ENCODE measurements at regions not wholly inside any gene's neighbourhood (a gene's known extent, or its start where the extent isn't known, plus 50 kb on each side); places are given as distances from the start of the nearest gene placed in this dataset.

- no peak for TF ChIP-seq E2F8 (IDR thresholded peaks at IDR 0.05; ENCODE audit: low read depth, partially characterized antibody)
Measured at GRCh38 chr13:82749551-82749950, 1132.7 kb downstream of the SLITRK1 start (continued).

GRCh38 chr13:82747958-82748357 is 1134.3 kb downstream of the SLITRK1 start:
- CTCF ChIA-PET, result interaction anchor here (0.8 kb wide), 1 partner anchor 11 kb away, joined by 3 read pairs; no protein-coding TSS in a partner anchor
- DNase-seq (ENCODE audit: low read depth, low spot score) (no peak), FAIRE-seq (no peak), ATAC-seq (no peak)
- WGBS (ENCODE audit: insufficient coverage, insufficient replicate concordance, low lambda C conversion rate, missing lambda C conversion rate), result 0% methylated on average over 1 of the region's 1 CpG
- H3K79me2 ChIP-seq (ENCODE audit: control insufficient read depth, insufficient read depth, low read length), result no peaks in the 10 kb centered on the region
- in situ Hi-C loops (cut with MboI), result no loop called here
- no peaks in the 10 kb centered on the region for H3K4me1 ChIP-seq (ENCODE audit: control insufficient read depth, insufficient read depth, low read length)
- H3K9me3 ChIP-seq (replicated peaks; ENCODE audit: control insufficient read depth, insufficient read depth, low read length), result no peaks in the 10 kb centered on the region
- no peak overlapping the region for H2AFZ ChIP-seq (ENCODE audit: control insufficient read depth, low read depth, low read length)
- SMC1A ChIA-PET (ENCODE audit: uncharacterized antibody, unreplicated experiment), result no interaction called here
- intact Hi-C loops (cut with micrococcal nuclease; ENCODE audit: unreplicated experiment), result no loop called here
- no peak overlapping the region for H3K4me2 ChIP-seq (ENCODE audit: control insufficient read depth, insufficient read depth)
- no peaks in the 10 kb centered on the region for H4K20me1 ChIP-seq (ENCODE audit: control insufficient read depth, insufficient read depth)
- H3K27me3 ChIP-seq (replicated peaks in 1 of 2; ENCODE audit: control insufficient read depth in 2 of 2, insufficient read depth in 2 of 2, low read length in 1 of 2), result no peaks in the 10 kb centered on the region
- POLR2A ChIA-PET, result no interaction called here
- H3K36me3 ChIP-seq (ENCODE audit: control insufficient read depth in 2 of 2, insufficient read depth in 2 of 2, low read length in 1 of 2), result no peaks in the 10 kb centered on the region
- RAD21 ChIA-PET (ENCODE audit: unreplicated experiment), result no interaction called here
- no peak overlapping the region for H3K27ac ChIP-seq (ENCODE audit: control insufficient read depth, insufficient read depth)
- H3K4me3 ChIP-seq, result no peak overlapping the region
- H3K9ac ChIP-seq (ENCODE audit: control insufficient read depth, insufficient read depth, low read length), result no peak overlapping the region
- no TSS peak for BruUV-seq (replicated peaks)
- TF ChIP-seq CHD1 (IDR thresholded peaks at IDR 0.05; ENCODE audit: low read depth, low read length) (no peak), CBX5 (IDR thresholded peaks at IDR 0.05; ENCODE audit: low read depth) (no peak), SIN3A (IDR thresholded peaks at IDR 0.05; ENCODE audit: low read depth, low read length) (no peak), E4F1 (IDR thresholded peaks at IDR 0.05; ENCODE audit: borderline replicate concordance, partially characterized antibody) (no peak), ZNF274 (IDR thresholded peaks at IDR 0.05; ENCODE audit: insufficient read depth, insufficient read length) (no peak), ATF2 (IDR thresholded peaks at IDR 0.05; ENCODE audit: low read length) (no peak), NFIC (IDR thresholded peaks at IDR 0.05; ENCODE audit: low read depth, low read length) (no peak), POU2F2 (IDR thresholded peaks at IDR 0.05; ENCODE audit: borderline replicate concordance, low read depth, low read length) (no peak), YBX1 (IDR thresholded peaks at IDR 0.05) (no peak), CBX3 (IDR thresholded peaks at IDR 0.05; ENCODE audit: borderline replicate concordance, low read depth) (no peak), RB1 (IDR thresholded peaks at IDR 0.05; ENCODE audit: borderline replicate concordance) (no peak), ZSCAN29 (IDR thresholded peaks at IDR 0.05) (no peak), EZH2 (IDR thresholded peaks at IDR 0.05; ENCODE audit: borderline replicate concordance, control insufficient read depth, low read depth, low read length) (no peak), NRF1 (conservative IDR thresholded peaks at IDR 0.05; ENCODE audit: low read depth, low read length) (no peak), GATAD2B (conservative IDR thresholded peaks at IDR 0.05; ENCODE audit: low read depth) (no peak), BCL3 (IDR thresholded peaks at IDR 0.05; ENCODE audit: borderline replicate concordance, insufficient read depth, low read depth, low read length, poor library complexity, severe bottlenecking) (no peak)

Data from GM12878 (cell line).